ENCODE measurements at regions not wholly inside any gene's neighbourhood (a gene's known extent, or its start where the extent isn't known, plus 50 kb on each side); places are given as distances from the start of the nearest gene placed in this dataset.

GRCh38 chr3:147775816-147776530 lies 366.8 kb downstream of the ZIC1 start:
- Histone ChIP-seq H3K4me2 (ENCODE audit: low read depth, low read length) (no peak overlapping the region), H3K27ac (ENCODE audit: insufficient read depth, low read length) (no peak overlapping the region), H3K9me3 (ENCODE audit: control insufficient read depth, insufficient read depth, low read length) (no peaks in the 10 kb centered on the region), H2BK20ac (ENCODE audit: low read depth, low read length) (no peak overlapping the region), H4K5ac (ENCODE audit: low read depth, low read length) (no peak overlapping the region), H2AFZ (replicated peaks; ENCODE audit: low read length, poor library complexity) (no peak overlapping the region), H3K4ac (ENCODE audit: low read depth, low read length) (no peak overlapping the region), H3K36me3 (ENCODE audit: control insufficient read depth, insufficient read depth, low read length) (no peaks in the 10 kb centered on the region), H3K9me1 (ENCODE audit: insufficient read depth, low read length) (no peaks in the 10 kb centered on the region), H2AK9ac (replicated peaks; ENCODE audit: low read depth, low read length, poor library complexity) (no peak overlapping the region), H3K14ac (replicated peaks; ENCODE audit: low read depth, low read length) (no peak overlapping the region), H2BK5ac (ENCODE audit: low read depth, low read length, poor library complexity, severe bottlenecking) (no peak overlapping the region), H3K27me3 (ENCODE audit: control insufficient read depth, insufficient read depth, low read length) (no peaks in the 10 kb centered on the region), H3K23ac (ENCODE audit: low read depth, low read length) (no peak overlapping the region), H2BK15ac (ENCODE audit: low read depth, low read length) (no peak overlapping the region), H2BK120ac (ENCODE audit: low read depth, low read length) (no peak overlapping the region), H2AK5ac (ENCODE audit: low read depth, low read length) (no peak overlapping the region), H3K56ac (ENCODE audit: extremely low read depth, insufficient read depth, low read length) (no peak overlapping the region), H4K20me1 (ENCODE audit: insufficient read depth, low read length) (no peaks in the 10 kb centered on the region), H4K91ac (ENCODE audit: insufficient read depth, low read depth, low read length) (no peak overlapping the region), H3K4me3 (ENCODE audit: insufficient read depth, low read depth, low read length) (no peak overlapping the region), H3K4me1 (ENCODE audit: control insufficient read depth, insufficient read depth, low read length) (no peaks in the 10 kb centered on the region), H4K8ac (ENCODE audit: low read depth in 2 of 2, low read length in 2 of 2) (no peak overlapping the region), H3K79me1 (ENCODE audit: low read depth in 1 of 2, low read length in 2 of 2) (no peaks in the 10 kb centered on the region), H3K9ac (ENCODE audit: low read depth, low read length) (no peak overlapping the region), H3K18ac (ENCODE audit: low read depth, low read length) (no peak overlapping the region)
- ChIA-PET CTCF (no interaction called here), POLR2A (ENCODE audit: unreplicated experiment) (no interaction called here)
- TF ChIP-seq SMC3 (IDR thresholded peaks at IDR 0.05; ENCODE audit: low read depth, low read length) (no peak), RCOR1 (IDR thresholded peaks at IDR 0.05; ENCODE audit: insufficient replicate concordance, low read length) (no peak), RFX5 (IDR thresholded peaks at IDR 0.05; ENCODE audit: low read depth, low read length) (no peak), BHLHE40 (IDR thresholded peaks at IDR 0.05; ENCODE audit: low read depth, low read length) (no peak), USF2 (IDR thresholded peaks at IDR 0.05; ENCODE audit: low read depth, low read length) (no peak), POLR2A (IDR thresholded peaks at IDR 0.05; ENCODE audit: low read depth, low read length) (no peak), MAZ (IDR thresholded peaks at IDR 0.05; ENCODE audit: borderline replicate concordance, low read depth, low read length) (no peak), NFE2L2 (IDR thresholded peaks at IDR 0.05; ENCODE audit: low read depth, low read length) (no peak), RAD21 (IDR thresholded peaks at IDR 0.05; ENCODE audit: low read length) (no peak), CEBPB (IDR thresholded peaks at IDR 0.05; ENCODE audit: low read depth, low read length) (no peak), MXI1 (IDR thresholded peaks at IDR 0.05; ENCODE audit: borderline replicate concordance, low read depth, low read length) (no peak), CTCF (conservative IDR thresholded peaks at IDR 0.05; ENCODE audit: low read depth, low read length) (no peak), CHD1 (IDR thresholded peaks at IDR 0.05; ENCODE audit: low read depth, low read length) (no peak)
- no peak for ATAC-seq (ENCODE audit: low read depth)
- in situ Hi-C loops (cut with MboI; ENCODE audit: low sequenced_read_pairs), result no loop called here
- intact Hi-C loops (cut with micrococcal nuclease), result no loop called here
- 51% methylated on average over 2 of the region's 4 CpGs; no CpG with 5 or more reads in 1 of the 2 experiments for WGBS, 2 experiments (ENCODE audit: extremely low coverage in 2 of 2, insufficient read length in 1 of 2)
- DNase-seq, result no peak
- dilution Hi-C loops (cut with HindIII; ENCODE audit: low sequenced_read_pairs, unreplicated experiment), result no loop called here
- BruUV-seq (replicated peaks), result no TSS peak

All from IMR-90 (cell line).